Thyroid gland (tissue), 4 donors: ENCODE measurements at regions not wholly inside any gene's neighbourhood (a gene's known extent, or its start where the extent isn't known, plus 50 kb on each side); places are given as distances from the start of the nearest gene placed in this dataset.
A peak's percentile ranks its signal among the peaks of the same experiment; 100 is the strongest.

Experiments
- DNase-seq, 2 donors: peaks; one replicate each; pipeline ENCODE4 v3.0.0-alpha.2; 2019
- H3K27ac ChIP-seq, 3 donors: fragments of 200-600 bp; sonication (generic); 1 replicate in 2 of 3; 2 replicates in 1 of 3; pipeline ENCODE4 v1.5.1; 2016 to 2019; ENCODE audit warnings: mild to moderate bottlenecking in 1 of 3, moderate library complexity in 1 of 3
- H3K27me3 ChIP-seq: fragments of 200-600 bp; sonication (generic); one replicate; pipeline ENCODE4 v1.5.1; 2019
- H3K36me3 ChIP-seq, 2 donors: fragments of 200-600 bp; sonication (generic); one replicate each; pipeline ENCODE4 v1.5.1; 2016 to 2019
- H3K4me1 ChIP-seq, 2 donors: fragments of 200-600 bp; sonication (generic); one replicate each; pipeline ENCODE4 v1.5.1; 2017 to 2019
- H3K4me3 ChIP-seq, 3 donors: fragments of 200-600 bp; sonication (generic); replicated peaks in 1 of 3; 1 replicate in 2 of 3; 2 replicates in 1 of 3; pipeline ENCODE4 v1.5.1; 2016; ENCODE audit warnings: mild to moderate bottlenecking in 1 of 3
- H3K9me3 ChIP-seq: fragments of 200-600 bp; sonication (generic); one replicate; pipeline ENCODE4 v1.5.1; 2017
- CTCF ChIP-seq, 6 experiments: fragments of 200-600 bp in 3 of 6; fragments of 450-650 bp in 3 of 6; sonication (generic) in 3 of 6; IDR thresholded peaks; one replicate each; pipeline ENCODE4 v1.5.1; 2016 to 2019; ENCODE audit warnings: antibody characterized with exemption in 6 of 6, mild to moderate bottlenecking in 2 of 6, inconsistent platforms in 1 of 6, moderate library complexity in 1 of 6
- POLR2A ChIP-seq, 2 donors: fragments of 450-650 bp; IDR thresholded peaks; one replicate each; pipeline ENCODE4 v1.6.1; 2017; ENCODE audit warnings: antibody characterized with exemption in 2 of 2, mild to moderate bottlenecking in 2 of 2, moderate library complexity in 1 of 2
- WGBS, 2 donors: methylation state at CpG; one replicate each; pipeline ENCODE4 v1.1.5; 2017; 5-methylcytosine and 5-hydroxymethylcytosine counted together
- intact Hi-C: fragments of 100-400 bp; cut with DNase I; formaldehyde crosslinking; loops from one replicate; pipeline ENCODE4 v1.15.1; 2023

GRCh38 chr11:114892381-114893197, 214.3 kb downstream of the NXPE2 start:
- WGBS, 2 donors = 81 to 91% methylated on average over 3 of the region's 3 CpGs
- Histone ChIP-seq H3K4me3 (no peak overlapping the region), H3K4me1 (no peaks in the 10 kb centered on the region), H3K27ac (no peak overlapping the region), H3K9me3 (no peaks in the 10 kb centered on the region), H3K27me3 (no peaks in the 10 kb centered on the region), H3K36me3 (no peaks in the 10 kb centered on the region)
- intact Hi-C loops = no loop called here
- TF ChIP-seq POLR2A (IDR thresholded peaks at IDR 0.05) (no peak), CTCF (IDR thresholded peaks at IDR 0.05) (peak in 2 of 6 experiments; percentile 19)
- DNase-seq = no peak

- no peak overlapping the region for H3K27ac ChIP-seq
- no peaks in the 10 kb centered on the region for H3K27me3 ChIP-seq
- H3K9me3 ChIP-seq = no peaks in the 10 kb centered on the region
- intact Hi-C loops = no loop called here
- WGBS, 2 donors = 84 to 89% methylated on average over 5 of the region's 5 CpGs
- TF ChIP-seq POLR2A (IDR thresholded peaks at IDR 0.05) (no peak), CTCF (IDR thresholded peaks at IDR 0.05) (no peak)
- no peak for DNase-seq
- H3K4me3 ChIP-seq = no peak overlapping the region
- no peaks in the 10 kb centered on the region for H3K36me3 ChIP-seq
- H3K4me1 ChIP-seq = no peaks in the 10 kb centered on the region
These were observed 215.0 kb downstream of the NXPE2 start for GRCh38 chr11:114893329-114893728.

GRCh38 chr11:114896594-114896993, 218.3 kb downstream of the NXPE2 start:
- H3K36me3 ChIP-seq = no peaks in the 10 kb centered on the region
- 80 to 85% methylated on average over 4 of the region's 4 CpGs for WGBS, 2 donors
- DNase-seq = no peak
- intact Hi-C loops = no loop called here
- H3K4me3 ChIP-seq = no peak overlapping the region
- H3K27ac ChIP-seq = no peak overlapping the region
- H3K27me3 ChIP-seq = no peaks in the 10 kb centered on the region
- no peaks in the 10 kb centered on the region for H3K4me1 ChIP-seq
- no peaks in the 10 kb centered on the region for H3K9me3 ChIP-seq
- no peak for TF ChIP-seq POLR2A (IDR thresholded peaks at IDR 0.05)
- no peak for TF ChIP-seq CTCF (IDR thresholded peaks at IDR 0.05)

GRCh38 chr11:114909866-114910265, 231.5 kb downstream of the NXPE2 start:
- Histone ChIP-seq H3K4me1 (no peaks in the 10 kb centered on the region), H3K27me3 (no peaks in the 10 kb centered on the region), H3K9me3 (no peaks in the 10 kb centered on the region), H3K4me3 (no peak overlapping the region), H3K27ac (no peak overlapping the region), H3K36me3 (no peaks in the 10 kb centered on the region)
- intact Hi-C loops = no loop called here
- DNase-seq = no peak
- 57 to 59% methylated on average over 3 of the region's 3 CpGs for WGBS, 2 donors
- TF ChIP-seq CTCF (IDR thresholded peaks at IDR 0.05) (no peak), POLR2A (IDR thresholded peaks at IDR 0.05) (no peak)

- Histone ChIP-seq H3K4me3 (no peak overlapping the region), H3K27me3 (no peaks in the 10 kb centered on the region), H3K9me3 (no peaks in the 10 kb centered on the region), H3K4me1 (peaks cover 7 to 17% of the 10 kb centered on the region in 2 donors), H3K36me3 (no peaks in the 10 kb centered on the region), H3K27ac (no peak overlapping the region)
- TF ChIP-seq CTCF (IDR thresholded peaks at IDR 0.05) = no peak
- no peak for DNase-seq
- 86 to 91% methylated on average over 4 of the region's 4 CpGs for WGBS, 2 donors
- intact Hi-C loops = no loop called here
These were observed 234.5 kb downstream of the NXPE2 start for GRCh38 chr11:114912826-114913225.
